ENCODE measurements at regions not wholly inside any gene's neighbourhood (a gene's known extent, or its start where the extent isn't known, plus 50 kb on each side); places are given as distances from the start of the nearest gene placed in this dataset.
"Not testable (repeated sequence)": the region's sequence is repeated elsewhere in the genome, so short reads cannot be mapped to it uniquely, and the experiment has no call there.

- Mint-ChIP-seq H3K27ac (no peak overlapping the region), H3K36me3 (no peaks in the 10 kb centered on the region), H3K27me3 (peaks cover 2% of the 10 kb centered on the region), H3K4me1 (ENCODE audit: low read depth) (no peaks in the 10 kb centered on the region), H3K4me3 (no peak overlapping the region), H3K9me3 (ENCODE audit: low read depth) (no peaks in the 10 kb centered on the region)
Observed at GRCh38 chr12:131441638-131442336, 269.1 kb upstream of the SFSWAP start.

- Mint-ChIP-seq H3K4me1 (ENCODE audit: low read depth) (no peaks in the 10 kb centered on the region), H3K27me3 (no peaks in the 10 kb centered on the region), H3K9me3 (ENCODE audit: low read depth) (no peaks in the 10 kb centered on the region), H3K36me3 (no peaks in the 10 kb centered on the region), H3K27ac (no peak overlapping the region), H3K4me3 (no peak overlapping the region)
Observed at GRCh38 chr12:131442337-131442918, 268.5 kb upstream of the SFSWAP start.

GRCh38 chr12:131443019-131444000 is 267.6 kb upstream of the SFSWAP start:
- Mint-ChIP-seq H3K27me3 (peaks cover 1% of the 10 kb centered on the region), H3K27ac (no peak overlapping the region), H3K4me3 (no peak overlapping the region), H3K4me1 (ENCODE audit: low read depth) (no peaks in the 10 kb centered on the region), H3K36me3 (no peaks in the 10 kb centered on the region), H3K9me3 (ENCODE audit: low read depth) (no peaks in the 10 kb centered on the region)

- H3K4me1 Mint-ChIP-seq (ENCODE audit: low read depth), result no peaks in the 10 kb centered on the region
- peaks cover 1% of the 10 kb centered on the region for H3K27me3 Mint-ChIP-seq
Observed at GRCh38 chr12:131444220-131445164, 266.4 kb upstream of the SFSWAP start.

GRCh38 chr12:131445184-131445774 is 265.6 kb upstream of the SFSWAP start:
- peaks cover 1% of the 10 kb centered on the region for H3K27me3 Mint-ChIP-seq
- no peaks in the 10 kb centered on the region for H3K9me3 Mint-ChIP-seq (ENCODE audit: low read depth)
- no peaks in the 10 kb centered on the region for H3K36me3 Mint-ChIP-seq
- no peak overlapping the region for H3K4me3 Mint-ChIP-seq
- H3K4me1 Mint-ChIP-seq (ENCODE audit: low read depth), result no peaks in the 10 kb centered on the region
- no peak overlapping the region for H3K27ac Mint-ChIP-seq

More at GRCh38 chr12:131444220-131445164, 266.4 kb upstream of the SFSWAP start:
- H3K9me3 Mint-ChIP-seq (ENCODE audit: low read depth), result no peaks in the 10 kb centered on the region
- H3K27ac Mint-ChIP-seq, result no peak overlapping the region
- H3K4me3 Mint-ChIP-seq, result no peak overlapping the region
- H3K36me3 Mint-ChIP-seq, result no peaks in the 10 kb centered on the region

GRCh38 chr12:131445795-131446194 is 265.1 kb upstream of the SFSWAP start:
- Mint-ChIP-seq H3K36me3 (no peaks in the 10 kb centered on the region), H3K4me1 (ENCODE audit: low read depth) (no peaks in the 10 kb centered on the region), H3K4me3 (no peak overlapping the region), H3K27me3 (peaks cover 1% of the 10 kb centered on the region), H3K9me3 (ENCODE audit: low read depth) (no peaks in the 10 kb centered on the region), H3K27ac (no peak overlapping the region)

GRCh38 chr12:131447636-131448035 is 263.3 kb upstream of the SFSWAP start:
- not testable (repeated sequence) for H3K36me3 Mint-ChIP-seq; H3K27me3 Mint-ChIP-seq; H3K27ac Mint-ChIP-seq; H3K9me3 Mint-ChIP-seq (ENCODE audit: low read depth); H3K4me1 Mint-ChIP-seq (ENCODE audit: low read depth); H3K4me3 Mint-ChIP-seq

- H3K27ac Mint-ChIP-seq, result no peak overlapping the region
- no peaks in the 10 kb centered on the region for H3K4me1 Mint-ChIP-seq (ENCODE audit: low read depth)
- H3K36me3 Mint-ChIP-seq, result no peaks in the 10 kb centered on the region
- H3K4me3 Mint-ChIP-seq, result no peak overlapping the region
- peaks cover 9% of the 10 kb centered on the region for H3K9me3 Mint-ChIP-seq (ENCODE audit: low read depth)
- H3K27me3 Mint-ChIP-seq, result peaks cover 3% of the 10 kb centered on the region
Observed at GRCh38 chr12:131448254-131448795, 262.6 kb upstream of the SFSWAP start.

GRCh38 chr12:131449027-131449426 is 261.9 kb upstream of the SFSWAP start:
- H3K36me3 Mint-ChIP-seq, result no peaks in the 10 kb centered on the region
- no peak overlapping the region for H3K27ac Mint-ChIP-seq
- H3K9me3 Mint-ChIP-seq (ENCODE audit: low read depth), result peaks cover 9% of the 10 kb centered on the region
- peaks cover 3% of the 10 kb centered on the region for H3K27me3 Mint-ChIP-seq
- no peak overlapping the region for H3K4me3 Mint-ChIP-seq
- H3K4me1 Mint-ChIP-seq (ENCODE audit: low read depth), result no peaks in the 10 kb centered on the region

- H3K36me3 Mint-ChIP-seq, result no peaks in the 10 kb centered on the region
- no peaks in the 10 kb centered on the region for H3K4me1 Mint-ChIP-seq (ENCODE audit: low read depth)
- peaks cover 3% of the 10 kb centered on the region for H3K27me3 Mint-ChIP-seq
- H3K27ac Mint-ChIP-seq, result no peak overlapping the region
- no peak overlapping the region for H3K4me3 Mint-ChIP-seq
- peaks cover 9% of the 10 kb centered on the region for H3K9me3 Mint-ChIP-seq (ENCODE audit: low read depth)
Observed at GRCh38 chr12:131452444-131452860, 258.4 kb upstream of the SFSWAP start.

- Mint-ChIP-seq H3K27ac (no peak overlapping the region), H3K36me3 (no peaks in the 10 kb centered on the region), H3K4me3 (no peak overlapping the region), H3K27me3 (peaks cover 3% of the 10 kb centered on the region), H3K9me3 (ENCODE audit: low read depth) (peaks cover 9% of the 10 kb centered on the region), H3K4me1 (ENCODE audit: low read depth) (no peaks in the 10 kb centered on the region)
Observed at GRCh38 chr12:131454418-131455217, 256.3 kb upstream of the SFSWAP start.

GRCh38 chr12:131455218-131455506 is 255.7 kb upstream of the SFSWAP start:
- Mint-ChIP-seq H3K4me1 (ENCODE audit: low read depth) (no peaks in the 10 kb centered on the region), H3K9me3 (ENCODE audit: low read depth) (peaks cover 9% of the 10 kb centered on the region), H3K27me3 (peaks cover 3% of the 10 kb centered on the region), H3K36me3 (no peaks in the 10 kb centered on the region), H3K27ac (no peak overlapping the region), H3K4me3 (no peak overlapping the region)

- Mint-ChIP-seq H3K27me3 (peaks cover 7% of the 10 kb centered on the region), H3K4me1 (ENCODE audit: low read depth) (no peaks in the 10 kb centered on the region), H3K27ac (no peak overlapping the region), H3K36me3 (no peaks in the 10 kb centered on the region), H3K4me3 (no peak overlapping the region), H3K9me3 (ENCODE audit: low read depth) (peaks cover 9% of the 10 kb centered on the region)
Observed at GRCh38 chr12:131455581-131456110, 255.2 kb upstream of the SFSWAP start.

Measured in activated naive CD8-positive, alpha-beta T cell (primary cell).